Adrenal gland (tissue), 9 donors: ENCODE measurements at regions not wholly inside any gene's neighbourhood (a gene's known extent, or its start where the extent isn't known, plus 50 kb on each side); places are given as distances from the start of the nearest gene placed in this dataset.

Experiments
- DNase-seq, 7 donors: peaks; one replicate each; pipeline ENCODE4 v3.0.0-alpha.2; 2019 to 2020
- H3K27ac ChIP-seq, 5 donors: fragments of 200-600 bp; sonication (generic) in 4 of 5; 1 replicate in 3 of 5; 2 replicates in 2 of 5; pipeline versions ENCODE4 v1.5.1 to v1.8.0; 2016 to 2020; ENCODE audit warnings: mild to moderate bottlenecking in 1 of 5
- H3K27me3 ChIP-seq: fragments of 200-600 bp; 2 replicates; pipeline ENCODE4 v1.8.0; 2021
- H3K36me3 ChIP-seq, 2 donors: fragments of 200-600 bp; replicated peaks in 1 of 2; 1 replicate in 1 of 2; 2 replicates in 1 of 2; pipeline versions ENCODE4 v1.5.1 to v1.8.0; 2018 to 2022
- H3K4me1 ChIP-seq, 2 donors: fragments of 200-600 bp; replicated peaks in 1 of 2; 1 replicate in 1 of 2; 2 replicates in 1 of 2; pipeline versions ENCODE4 v1.5.1 to v1.8.0; 2018 to 2021
- H3K4me3 ChIP-seq, 4 donors: fragments of 200-600 bp; sonication (generic) in 3 of 4; one replicate each; pipeline ENCODE4 v1.5.1; 2016 to 2018
- H3K9me3 ChIP-seq, 3 donors: fragments of 200-600 bp; sonication (generic) in 1 of 3; replicated peaks in 1 of 3; 1 replicate in 2 of 3; 2 replicates in 1 of 3; pipeline versions ENCODE4 v1.5.1 to v1.8.0; 2016 to 2021
- CTCF ChIP-seq, 6 experiments: fragments of 450-650 bp in 4 of 6; fragments of 200-600 bp in 2 of 6; sonication (generic) in 1 of 6; IDR thresholded peaks; 1 replicate in 5 of 6; 2 replicates in 1 of 6; pipeline versions ENCODE4 v1.5.1 to v1.8.0; 2016 to 2021; ENCODE audit warnings: antibody characterized with exemption in 6 of 6, mild to moderate bottlenecking in 2 of 6, moderate library complexity in 1 of 6
- POLR2A ChIP-seq, 2 donors: fragments of 450-650 bp; IDR thresholded peaks; one replicate each; pipeline ENCODE4 v1.6.1; 2017; ENCODE audit warnings: antibody characterized with exemption in 2 of 2, mild to moderate bottlenecking in 2 of 2, moderate library complexity in 1 of 2
- WGBS, 4 donors: extraction: QIAGEN DNeasy Blood & Tissue Kit in 2 of 4; methylation state at CpG; one replicate each; pipeline versions ENCODE4 v1.1.5 to v1.1.7; 2013 to 2017; 5-methylcytosine and 5-hydroxymethylcytosine counted together
- intact Hi-C, 2 donors: fragments of 100-400 bp; cut with DNase I; formaldehyde crosslinking; loops; one replicate each; pipeline versions ENCODE4 v1.14.1 to v1.15.0; 2022 to 2023
- donor health status: healthy with polysubstance abuse.
- donor health status: Bipolar disorder and iron deficiency.
- donor health status: DM: yes; HTN: yes; CAD: no.
- donor health status: DM: no; HTN: no; CAD: no.
- donor health status: DM: no; HTN: no; CAD: no.

DNA sequence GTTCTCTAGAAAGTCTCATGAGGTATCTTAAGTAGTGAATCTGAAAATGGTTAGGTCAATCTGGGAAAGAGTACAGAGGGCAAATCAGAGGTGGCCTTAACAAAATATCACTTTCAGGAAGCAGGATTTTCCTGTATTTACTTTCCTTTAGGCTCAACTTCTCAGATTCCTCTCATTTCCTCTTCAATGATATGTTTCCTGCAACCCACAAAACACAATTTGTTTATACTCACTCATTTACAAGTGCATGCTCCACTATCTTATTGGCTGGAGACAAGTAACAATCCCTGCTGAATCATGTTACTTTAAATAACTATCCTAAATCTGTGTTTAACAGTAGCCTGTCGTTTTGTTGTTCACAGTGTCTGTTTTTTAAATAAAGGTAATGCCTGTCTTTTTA lies 228.1 kb downstream of the DSC3 start:
- Histone ChIP-seq H3K27me3 (no peaks in the 10 kb centered on the region), H3K4me3 (no peak overlapping the region), H3K27ac (no peak overlapping the region), H3K4me1 (no peaks in the 10 kb centered on the region), H3K9me3 (no peaks in the 10 kb centered on the region), H3K36me3 (no peaks in the 10 kb centered on the region)
- DNase-seq, result no peak
- WGBS, 4 donors, result 31 to 49% (median 34%) methylated on average over 1 of the region's 1 CpG
- TF ChIP-seq CTCF (IDR thresholded peaks at IDR 0.05) (no peak), POLR2A (IDR thresholded peaks at IDR 0.05) (no peak)
- intact Hi-C loops, result no loop called here

GRCh38 chr18:30811580-30811979 lies 231.0 kb downstream of the DSC3 start:
- Histone ChIP-seq H3K27ac (no peak overlapping the region), H3K4me3 (no peak overlapping the region), H3K27me3 (no peaks in the 10 kb centered on the region), H3K4me1 (no peaks in the 10 kb centered on the region), H3K9me3 (no peaks in the 10 kb centered on the region), H3K36me3 (no peaks in the 10 kb centered on the region)
- DNase-seq, result no peak
- TF ChIP-seq CTCF (IDR thresholded peaks at IDR 0.05) (no peak), POLR2A (IDR thresholded peaks at IDR 0.05) (no peak)
- WGBS, 4 donors, result 60 to 78% (median 68%) methylated on average over 2 of the region's 2 CpGs
- intact Hi-C loops, result no loop called here

DNA sequence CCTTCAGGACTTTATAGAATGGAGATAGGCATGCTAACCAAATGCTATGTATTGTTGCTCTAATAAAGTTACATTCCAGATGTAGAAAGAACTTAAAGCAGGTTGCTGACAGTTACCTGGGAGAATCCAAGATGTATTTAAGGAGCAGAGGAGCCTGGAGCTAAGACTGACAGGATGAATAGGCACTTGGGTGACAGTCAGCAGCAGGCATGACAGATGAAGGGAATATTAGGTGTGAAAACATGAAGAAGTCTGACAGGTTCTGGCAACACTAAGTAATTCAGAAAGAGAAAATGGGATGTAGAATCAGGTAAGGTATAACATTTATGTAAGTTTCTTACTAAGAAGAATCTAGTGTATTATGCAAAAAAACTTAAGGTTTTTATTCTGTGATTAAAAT lies 232.0 kb downstream of the DSC3 start:
- Histone ChIP-seq H3K4me3 (no peak overlapping the region), H3K4me1 (no peaks in the 10 kb centered on the region), H3K36me3 (no peaks in the 10 kb centered on the region), H3K27me3 (no peaks in the 10 kb centered on the region), H3K27ac (no peak overlapping the region), H3K9me3 (no peaks in the 10 kb centered on the region)
- no peak for TF ChIP-seq POLR2A (IDR thresholded peaks at IDR 0.05)
- DNase-seq, result no peak
- intact Hi-C loops, result no loop called here

- no peaks in the 10 kb centered on the region for H3K27me3 ChIP-seq
- H3K4me1 ChIP-seq, result no peaks in the 10 kb centered on the region
- no peak overlapping the region for H3K27ac ChIP-seq
- TF ChIP-seq POLR2A (IDR thresholded peaks at IDR 0.05) (no peak), CTCF (IDR thresholded peaks at IDR 0.05) (no peak)
- DNase-seq, result no peak
- intact Hi-C loops, result no loop called here
- no peak overlapping the region for H3K4me3 ChIP-seq
- no peaks in the 10 kb centered on the region for H3K9me3 ChIP-seq
- H3K36me3 ChIP-seq, result no peaks in the 10 kb centered on the region
These were observed 235.7 kb downstream of the DSC3 start for GRCh38 chr18:30806823-30807222.

DNA sequence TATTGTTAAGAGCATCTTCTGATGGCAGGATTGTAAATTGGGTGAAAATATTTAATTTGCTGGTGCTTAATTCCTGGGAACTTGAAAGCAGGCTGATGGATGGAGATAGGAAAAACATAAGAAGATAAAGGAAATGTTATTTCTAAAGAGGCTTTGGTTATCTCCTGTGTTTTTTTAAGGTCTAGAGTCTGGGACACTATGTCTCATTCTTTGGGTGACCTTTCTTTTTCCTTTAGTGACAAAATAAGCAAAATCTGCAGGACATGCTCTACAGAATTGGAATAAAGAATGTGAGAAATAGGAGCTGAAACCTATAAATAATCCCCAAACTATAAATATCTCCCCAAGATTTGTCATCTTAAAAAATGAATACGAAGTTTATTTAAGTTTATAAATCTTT lies 241.7 kb downstream of the DSC3 start:
- no peak overlapping the region for H3K4me3 ChIP-seq
- H3K9me3 ChIP-seq, result no peaks in the 10 kb centered on the region
- H3K36me3 ChIP-seq, result no peaks in the 10 kb centered on the region
- intact Hi-C loops, result no loop called here
- 24 to 48% (median 33%) methylated on average over 1 of the region's 1 CpG for WGBS, 4 donors
- H3K27me3 ChIP-seq, result no peaks in the 10 kb centered on the region
- no peaks in the 10 kb centered on the region for H3K4me1 ChIP-seq
- no peak for DNase-seq
- TF ChIP-seq POLR2A (IDR thresholded peaks at IDR 0.05), result no peak
- TF ChIP-seq CTCF (IDR thresholded peaks at IDR 0.05), result no peak
- H3K27ac ChIP-seq, result no peak overlapping the region
